GM18868 (cell line): ENCODE measurements at regions not wholly inside any gene's neighbourhood (a gene's known extent, or its start where the extent isn't known, plus 50 kb on each side); places are given as distances from the start of the nearest gene placed in this dataset.
A peak's percentile ranks its signal among the peaks of the same experiment; 100 is the strongest.

Experiments
- ATAC-seq: cut with Tn5 transposase; IDR thresholded peaks from one replicate; pipeline ENCODE4 v1.9.1; 2021; ENCODE audit warnings: mild to moderate bottlenecking, moderate library complexity; ENCODE audit not compliant: unreplicated experiment

GRCh38 chr3:150104564-150104963 lies 133.9 kb upstream of the PFN2 start:
- no peak for ATAC-seq

GRCh38 chr3:150101016-150101415 lies 130.3 kb upstream of the PFN2 start:
- no peak for ATAC-seq

- no peak for ATAC-seq
Measured at GRCh38 chr3:150098621-150099020, 127.9 kb upstream of the PFN2 start.

GRCh38 chr3:150097588-150097890 lies 126.8 kb upstream of the PFN2 start:
- peak; percentile 82 for ATAC-seq

GRCh38 chr3:150096700-150097587 lies 126.2 kb upstream of the PFN2 start:
- peak; percentile 10 for ATAC-seq

- ATAC-seq, result peak; percentile 31
Measured at GRCh38 chr3:150094150-150094933, 123.6 kb upstream of the PFN2 start.

GRCh38 chr3:150091626-150092025 lies 120.9 kb upstream of the PFN2 start:
- no peak for ATAC-seq

GRCh38 chr3:150090877-150091276 lies 120.2 kb upstream of the PFN2 start:
- ATAC-seq, result no peak

GRCh38 chr3:150090006-150090405 lies 119.3 kb upstream of the PFN2 start:
- no peak for ATAC-seq

GRCh38 chr3:150084128-150084527 lies 113.4 kb upstream of the PFN2 start:
- ATAC-seq, result no peak

GRCh38 chr3:150083655-150084042 lies 113.0 kb upstream of the PFN2 start:
- no peak for ATAC-seq

- ATAC-seq, result no peak
Measured at GRCh38 chr3:150082898-150083654, 112.4 kb upstream of the PFN2 start.

GRCh38 chr3:150081084-150081483 lies 110.4 kb upstream of the PFN2 start:
- no peak for ATAC-seq

GRCh38 chr3:150080058-150080730 lies 109.5 kb upstream of the PFN2 start:
- ATAC-seq, result no peak

GRCh38 chr3:150079029-150079739 lies 108.5 kb upstream of the PFN2 start:
- ATAC-seq, result no peak

GRCh38 chr3:150077581-150078247 lies 107.0 kb upstream of the PFN2 start:
- ATAC-seq, result no peak

GRCh38 chr3:150077107-150077506 lies 106.4 kb upstream of the PFN2 start:
- ATAC-seq, result no peak

GRCh38 chr3:150076443-150076842 lies 105.7 kb upstream of the PFN2 start:
- no peak for ATAC-seq

- ATAC-seq, result no peak
Measured at GRCh38 chr3:150075417-150075865, 104.7 kb upstream of the PFN2 start.
